ENCODE measurements at regions not wholly inside any gene's neighbourhood (a gene's known extent, or its start where the extent isn't known, plus 50 kb on each side); places are given as distances from the start of the nearest gene placed in this dataset.
"Not testable (repeated sequence)": the region's sequence is repeated elsewhere in the genome, so short reads cannot be mapped to it uniquely, and the experiment has no call there.

GRCh38 chrX:47306471-47307023, 63.8 kb upstream of the ZNF157 start:
- not testable (repeated sequence) for TF ChIP-seq CTCF, POLR2AphosphoS5, POLR2A (IDR thresholded peaks at IDR 0.05)

Measured in gastroesophageal sphincter (tissue), 3 donors.